ENCODE measurements at regions not wholly inside any gene's neighbourhood (a gene's known extent, or its start where the extent isn't known, plus 50 kb on each side); places are given as distances from the start of the nearest gene placed in this dataset.
"Not testable (repeated sequence)": the region's sequence is repeated elsewhere in the genome, so short reads cannot be mapped to it uniquely, and the experiment has no call there.

DNA sequence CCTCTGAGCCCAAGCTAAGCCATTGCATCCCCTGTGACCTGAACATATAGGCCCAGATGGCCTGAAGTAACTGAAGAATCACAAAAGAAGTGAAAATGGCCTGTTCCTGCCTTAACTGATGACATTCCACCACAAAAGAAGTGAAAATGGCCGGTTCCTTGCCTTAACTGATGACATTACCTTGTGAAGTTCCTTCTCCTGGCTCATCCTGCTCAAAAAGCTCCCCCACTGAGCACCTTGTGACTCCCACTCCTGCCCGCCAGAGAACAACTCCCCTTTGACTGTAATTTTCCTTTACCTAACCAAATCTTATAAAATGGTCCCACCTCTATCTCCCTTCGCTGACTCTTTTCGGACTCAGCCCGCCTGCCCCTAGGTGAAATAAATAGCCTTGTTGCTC is 399.5 kb upstream of the ZNF804A start:
- Histone ChIP-seq H3K27ac (ENCODE audit: low read depth, low read length) (peak overlapping the region; percentile 72), H2BK120ac (ENCODE audit: low read depth, low read length) (peak overlapping the region; percentile 7), H3K18ac (ENCODE audit: low read length) (peak overlapping the region; percentile 45), H3K56ac (ENCODE audit: low read length) (peak overlapping the region; percentile 40)
- H3K4ac ChIP-seq (ENCODE audit: low read depth, low read length); H3K4me3 ChIP-seq (ENCODE audit: low read length); H4K8ac ChIP-seq (ENCODE audit: low read depth, low read length); H3K4me1 ChIP-seq (ENCODE audit: control insufficient read depth, low read depth, low read length); H4K5ac ChIP-seq (ENCODE audit: low read length); H2BK15ac ChIP-seq (replicated peaks; ENCODE audit: low read depth); H3K79me2 ChIP-seq (ENCODE audit: control insufficient read depth, insufficient read depth, low read length); H2BK5ac ChIP-seq (ENCODE audit: low read length); H3K9ac ChIP-seq (ENCODE audit: low read length); H3K79me1 ChIP-seq (ENCODE audit: low read length); H3K27me3 ChIP-seq (ENCODE audit: insufficient read depth, low read length, poor library complexity); H3K36me3 ChIP-seq (ENCODE audit: control insufficient read depth, insufficient read depth, low read length); H3K4me2 ChIP-seq (ENCODE audit: low read length); H3K23ac ChIP-seq (ENCODE audit: low read length); H2AK5ac ChIP-seq (ENCODE audit: low read length): not testable (repeated sequence)
- DNase-seq: peak; percentile 80
- no CpG with 5 or more reads among the region's 5 CpGs for WGBS (ENCODE audit: extremely low coverage, insufficient coverage, low lambda C conversion rate)

DNA sequence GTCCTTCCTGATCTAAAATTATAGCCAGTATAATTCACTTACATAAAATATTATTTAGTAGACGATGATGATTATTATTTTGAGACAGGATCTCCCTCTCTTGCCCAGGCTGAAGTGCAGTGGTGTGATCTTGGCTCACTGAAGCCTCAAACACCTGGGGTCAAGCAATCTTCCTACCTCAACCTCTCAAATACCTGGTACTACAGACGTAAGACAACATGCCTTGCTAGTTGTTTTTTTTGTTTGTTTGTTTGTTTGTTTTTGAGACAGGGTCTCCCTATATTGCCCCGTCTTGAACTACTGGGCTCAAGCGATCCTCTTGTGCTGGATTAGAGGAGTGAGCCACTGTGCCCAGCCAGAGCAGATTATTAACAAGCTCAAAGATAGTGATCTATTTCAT is 399.1 kb upstream of the ZNF804A start:
- peak overlapping the region; percentile 36 for H3K4ac ChIP-seq (ENCODE audit: low read depth, low read length)
- no peaks in the 10 kb centered on the region for H3K79me1 ChIP-seq (ENCODE audit: low read length)
- no peak overlapping the region for H2AK5ac ChIP-seq (ENCODE audit: low read length)
- peak overlapping the region; percentile 40 for H3K56ac ChIP-seq (ENCODE audit: low read length)
- no peaks in the 10 kb centered on the region for H3K4me1 ChIP-seq (ENCODE audit: control insufficient read depth, low read depth, low read length)
- peak overlapping the region; percentile 72 for H3K27ac ChIP-seq (ENCODE audit: low read depth, low read length)
- WGBS (ENCODE audit: extremely low coverage, insufficient coverage, low lambda C conversion rate): no CpG with 5 or more reads among the region's 4 CpGs
- peak overlapping the region; percentile 32 for H2BK5ac ChIP-seq (ENCODE audit: low read length)
- H2BK15ac ChIP-seq (replicated peaks; ENCODE audit: low read depth): no peak overlapping the region
- H4K5ac ChIP-seq (ENCODE audit: low read length): no peak overlapping the region
- H3K4me3 ChIP-seq (ENCODE audit: low read length): no peak overlapping the region
- no peak for DNase-seq
- no peaks in the 10 kb centered on the region for H3K27me3 ChIP-seq (ENCODE audit: insufficient read depth, low read length, poor library complexity)
- no peak overlapping the region for H3K23ac ChIP-seq (ENCODE audit: low read length)
- no peak overlapping the region for H4K8ac ChIP-seq (ENCODE audit: low read depth, low read length)
- H3K4me2 ChIP-seq (ENCODE audit: low read length): no peak overlapping the region
- H3K79me2 ChIP-seq (ENCODE audit: control insufficient read depth, insufficient read depth, low read length): no peaks in the 10 kb centered on the region
- H3K18ac ChIP-seq (ENCODE audit: low read length): peak overlapping the region; percentile 45
- H3K9ac ChIP-seq (ENCODE audit: low read length): no peak overlapping the region
- H2BK120ac ChIP-seq (ENCODE audit: low read depth, low read length): peak overlapping the region; percentile 7
- H3K36me3 ChIP-seq (ENCODE audit: control insufficient read depth, insufficient read depth, low read length): no peaks in the 10 kb centered on the region

DNA sequence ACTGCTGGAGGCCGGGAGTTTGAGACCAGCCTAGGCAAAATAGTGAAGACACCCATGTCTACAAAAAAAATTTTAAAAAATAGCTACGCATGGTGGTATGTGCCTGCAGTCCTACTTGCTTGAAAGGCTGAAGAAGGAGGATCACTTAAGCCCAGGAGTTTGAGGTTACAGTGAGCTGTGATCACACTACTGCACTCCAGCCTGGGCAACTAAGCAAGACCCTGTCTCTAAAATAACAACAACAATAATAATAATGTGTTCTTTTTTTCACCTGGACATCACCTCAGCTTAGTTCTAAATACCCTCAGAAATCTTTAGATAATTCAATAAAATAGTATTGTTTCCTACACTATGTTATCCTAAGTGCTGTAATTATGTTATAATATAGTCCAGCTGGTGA is 397.1 kb upstream of the ZNF804A start:
- H3K79me1 ChIP-seq (ENCODE audit: low read length): no peaks in the 10 kb centered on the region
- H3K4me3 ChIP-seq (ENCODE audit: low read length): no peak overlapping the region
- H3K56ac ChIP-seq (ENCODE audit: low read length): no peak overlapping the region
- H3K4ac ChIP-seq (ENCODE audit: low read depth, low read length): peak overlapping the region; percentile 81
- H2BK5ac ChIP-seq (ENCODE audit: low read length): no peak overlapping the region
- no peaks in the 10 kb centered on the region for H3K79me2 ChIP-seq (ENCODE audit: control insufficient read depth, insufficient read depth, low read length)
- no peaks in the 10 kb centered on the region for H3K36me3 ChIP-seq (ENCODE audit: control insufficient read depth, insufficient read depth, low read length)
- no peaks in the 10 kb centered on the region for H3K27me3 ChIP-seq (ENCODE audit: insufficient read depth, low read length, poor library complexity)
- H4K5ac ChIP-seq (ENCODE audit: low read length): no peak overlapping the region
- peak overlapping the region; percentile 74 for H2BK15ac ChIP-seq (replicated peaks; ENCODE audit: low read depth)
- no peak overlapping the region for H2BK120ac ChIP-seq (ENCODE audit: low read depth, low read length)
- no peak for DNase-seq
- no peak overlapping the region for H4K8ac ChIP-seq (ENCODE audit: low read depth, low read length)
- no peak overlapping the region for H3K4me2 ChIP-seq (ENCODE audit: low read length)
- no peak overlapping the region for H3K18ac ChIP-seq (ENCODE audit: low read length)
- H2AK5ac ChIP-seq (ENCODE audit: low read length): no peak overlapping the region
- no peak overlapping the region for H3K9ac ChIP-seq (ENCODE audit: low read length)
- H3K27ac ChIP-seq (ENCODE audit: low read depth, low read length): no peak overlapping the region
- no peak overlapping the region for H3K23ac ChIP-seq (ENCODE audit: low read length)
- WGBS (ENCODE audit: extremely low coverage, insufficient coverage, low lambda C conversion rate): no CpG with 5 or more reads among the region's 2 CpGs
- H3K4me1 ChIP-seq (ENCODE audit: control insufficient read depth, low read depth, low read length): no peaks in the 10 kb centered on the region

DNA sequence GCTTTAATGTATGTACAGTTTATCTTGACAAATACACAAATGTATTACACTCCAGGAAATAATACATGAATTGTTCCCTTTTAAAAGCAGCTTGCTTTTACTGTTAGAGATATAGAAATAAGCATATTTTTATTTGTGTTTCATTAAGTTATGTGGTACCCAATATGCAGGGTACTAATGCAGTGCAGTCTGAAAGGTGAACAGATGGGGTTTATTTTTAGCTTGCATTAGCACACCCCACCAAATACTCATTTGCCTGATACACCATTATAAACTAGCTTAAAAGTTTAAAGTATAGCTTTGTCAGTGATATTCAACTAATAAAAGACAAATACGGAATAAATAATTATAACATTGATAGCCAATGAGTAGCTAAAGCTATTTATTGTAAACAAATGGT is 394.7 kb upstream of the ZNF804A start:
- Histone ChIP-seq H4K5ac (ENCODE audit: low read length) (no peak overlapping the region), H2AK5ac (ENCODE audit: low read length) (no peak overlapping the region), H3K56ac (ENCODE audit: low read length) (no peak overlapping the region), H3K4me2 (ENCODE audit: low read length) (no peak overlapping the region), H2BK120ac (ENCODE audit: low read depth, low read length) (no peak overlapping the region), H4K8ac (ENCODE audit: low read depth, low read length) (no peak overlapping the region), H3K36me3 (ENCODE audit: control insufficient read depth, insufficient read depth, low read length) (no peaks in the 10 kb centered on the region), H2BK15ac (replicated peaks; ENCODE audit: low read depth) (no peak overlapping the region), H3K27ac (ENCODE audit: low read depth, low read length) (no peak overlapping the region), H3K27me3 (ENCODE audit: insufficient read depth, low read length, poor library complexity) (no peaks in the 10 kb centered on the region), H3K79me1 (ENCODE audit: low read length) (no peaks in the 10 kb centered on the region), H3K4me3 (ENCODE audit: low read length) (no peak overlapping the region), H3K18ac (ENCODE audit: low read length) (no peak overlapping the region), H3K23ac (ENCODE audit: low read length) (no peak overlapping the region), H3K79me2 (ENCODE audit: control insufficient read depth, insufficient read depth, low read length) (no peaks in the 10 kb centered on the region), H3K4me1 (ENCODE audit: control insufficient read depth, low read depth, low read length) (no peaks in the 10 kb centered on the region), H3K9ac (ENCODE audit: low read length) (no peak overlapping the region), H2BK5ac (ENCODE audit: low read length) (no peak overlapping the region), H3K4ac (ENCODE audit: low read depth, low read length) (no peak overlapping the region)
- no CpG with 5 or more reads among the region's 1 CpG for WGBS (ENCODE audit: extremely low coverage, insufficient coverage, low lambda C conversion rate)
- DNase-seq: no peak

DNA sequence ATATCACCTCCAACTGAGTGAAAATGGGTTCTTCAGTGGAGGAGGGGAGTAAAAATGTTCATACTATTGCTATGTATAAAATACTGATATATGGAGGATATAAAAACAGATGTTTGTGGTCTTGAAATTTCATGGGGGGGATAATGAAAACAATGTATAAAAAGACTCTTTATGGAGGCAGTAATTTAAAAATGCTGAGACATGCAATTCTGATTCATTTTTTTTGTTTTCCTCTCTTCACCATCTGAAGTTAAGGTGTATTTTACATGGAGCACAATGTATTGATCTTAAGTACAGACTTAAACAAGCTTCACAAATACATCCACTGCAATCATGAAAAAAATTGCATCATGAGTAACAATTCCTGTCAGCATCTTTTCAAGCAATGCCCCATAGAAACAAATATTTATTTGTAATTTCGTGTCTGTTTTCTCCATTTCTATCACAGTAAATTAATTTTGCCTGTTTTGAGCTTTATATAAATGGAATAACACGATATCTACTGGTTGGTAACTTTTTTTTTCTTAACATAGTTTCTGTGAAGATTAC is 393.2 kb upstream of the ZNF804A start:
- H3K9ac ChIP-seq (ENCODE audit: low read length): no peak overlapping the region
- no peak overlapping the region for H2BK15ac ChIP-seq (replicated peaks; ENCODE audit: low read depth)
- H3K18ac ChIP-seq (ENCODE audit: low read length): no peak overlapping the region
- H3K4me1 ChIP-seq (ENCODE audit: control insufficient read depth, low read depth, low read length): no peaks in the 10 kb centered on the region
- H3K4me2 ChIP-seq (ENCODE audit: low read length): no peak overlapping the region
- H3K56ac ChIP-seq (ENCODE audit: low read length): no peak overlapping the region
- H4K8ac ChIP-seq (ENCODE audit: low read depth, low read length): no peak overlapping the region
- no CpG with 5 or more reads among the region's 2 CpGs for WGBS (ENCODE audit: extremely low coverage, insufficient coverage, low lambda C conversion rate)
- H3K79me1 ChIP-seq (ENCODE audit: low read length): no peaks in the 10 kb centered on the region
- no peak overlapping the region for H3K23ac ChIP-seq (ENCODE audit: low read length)
- H3K27me3 ChIP-seq (ENCODE audit: insufficient read depth, low read length, poor library complexity): no peaks in the 10 kb centered on the region
- no peak overlapping the region for H3K4ac ChIP-seq (ENCODE audit: low read depth, low read length)
- no peak overlapping the region for H2AK5ac ChIP-seq (ENCODE audit: low read length)
- no peak overlapping the region for H2BK120ac ChIP-seq (ENCODE audit: low read depth, low read length)
- H2BK5ac ChIP-seq (ENCODE audit: low read length): no peak overlapping the region
- no peak overlapping the region for H3K27ac ChIP-seq (ENCODE audit: low read depth, low read length)
- DNase-seq: no peak
- no peak overlapping the region for H4K5ac ChIP-seq (ENCODE audit: low read length)
- no peaks in the 10 kb centered on the region for H3K36me3 ChIP-seq (ENCODE audit: control insufficient read depth, insufficient read depth, low read length)
- H3K79me2 ChIP-seq (ENCODE audit: control insufficient read depth, insufficient read depth, low read length): no peaks in the 10 kb centered on the region
- H3K4me3 ChIP-seq (ENCODE audit: low read length): no peak overlapping the region

DNA sequence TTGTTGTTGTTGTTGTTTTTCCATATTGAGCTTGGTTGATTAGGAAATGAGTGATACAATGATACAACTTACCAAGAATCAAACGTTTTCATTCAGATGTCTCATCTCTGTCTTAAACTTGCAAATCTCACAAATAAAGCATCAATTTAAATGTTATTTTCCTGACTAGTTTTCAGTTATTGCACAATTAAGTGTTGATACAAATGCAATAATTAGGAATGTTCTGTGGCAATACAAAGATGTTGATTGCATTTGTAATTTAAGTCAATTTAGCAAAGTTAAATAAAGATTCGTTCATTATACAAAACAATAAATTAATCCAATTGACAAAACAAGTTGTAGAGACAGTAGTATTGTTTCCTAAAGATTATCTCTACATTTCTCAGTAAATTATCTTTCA is 392.3 kb upstream of the ZNF804A start:
- H3K18ac ChIP-seq (ENCODE audit: low read length): no peak overlapping the region
- H3K9ac ChIP-seq (ENCODE audit: low read length): no peak overlapping the region
- no peaks in the 10 kb centered on the region for H3K4me1 ChIP-seq (ENCODE audit: control insufficient read depth, low read depth, low read length)
- no peak overlapping the region for H2AK5ac ChIP-seq (ENCODE audit: low read length)
- no peaks in the 10 kb centered on the region for H3K27me3 ChIP-seq (ENCODE audit: insufficient read depth, low read length, poor library complexity)
- no peaks in the 10 kb centered on the region for H3K36me3 ChIP-seq (ENCODE audit: control insufficient read depth, insufficient read depth, low read length)
- H3K79me2 ChIP-seq (ENCODE audit: control insufficient read depth, insufficient read depth, low read length): no peaks in the 10 kb centered on the region
- no peak for DNase-seq
- no peak overlapping the region for H3K27ac ChIP-seq (ENCODE audit: low read depth, low read length)
- H2BK5ac ChIP-seq (ENCODE audit: low read length): no peak overlapping the region
- no peak overlapping the region for H3K4ac ChIP-seq (ENCODE audit: low read depth, low read length)
- no peak overlapping the region for H2BK15ac ChIP-seq (replicated peaks; ENCODE audit: low read depth)
- H4K8ac ChIP-seq (ENCODE audit: low read depth, low read length): no peak overlapping the region
- no peak overlapping the region for H3K56ac ChIP-seq (ENCODE audit: low read length)
- no peak overlapping the region for H2BK120ac ChIP-seq (ENCODE audit: low read depth, low read length)
- no peaks in the 10 kb centered on the region for H3K79me1 ChIP-seq (ENCODE audit: low read length)
- no peak overlapping the region for H4K5ac ChIP-seq (ENCODE audit: low read length)
- no CpG with 5 or more reads among the region's 2 CpGs for WGBS (ENCODE audit: extremely low coverage, insufficient coverage, low lambda C conversion rate)
- H3K23ac ChIP-seq (ENCODE audit: low read length): no peak overlapping the region
- H3K4me3 ChIP-seq (ENCODE audit: low read length): no peak overlapping the region
- H3K4me2 ChIP-seq (ENCODE audit: low read length): no peak overlapping the region

Data from mesendoderm (in vitro differentiated cells).